Non-pigmented ciliary epithelial cell (primary cell): ENCODE measurements at regions not wholly inside any gene's neighbourhood (a gene's known extent, or its start where the extent isn't known, plus 50 kb on each side); places are given as distances from the start of the nearest gene placed in this dataset.

Experiments
- DNase-seq: peaks from one replicate; pipeline ENCODE4 v3.0.0-alpha.2; 2010; ENCODE audit warnings: low read depth

- no peak for DNase-seq
Measured at GRCh38 chr6:43982084-43982625, 145.1 kb downstream of the MRPL14 start.

GRCh38 chr6:43981363-43981990 is 145.8 kb downstream of the MRPL14 start:
- no peak for DNase-seq

- DNase-seq = no peak
Measured at GRCh38 chr6:43980004-43980795, 147.1 kb downstream of the MRPL14 start.

- DNase-seq = no peak
Measured at GRCh38 chr6:43979525-43979924, 147.7 kb downstream of the MRPL14 start.

GRCh38 chr6:43978473-43979346 is 148.5 kb downstream of the MRPL14 start:
- DNase-seq = no peak

GRCh38 chr6:43977404-43978111 is 149.7 kb downstream of the MRPL14 start:
- no peak for DNase-seq

GRCh38 chr6:43976706-43977403 is 150.4 kb downstream of the MRPL14 start:
- no peak for DNase-seq

GRCh38 chr6:43974643-43975230 is 152.5 kb downstream of the MRPL14 start:
- DNase-seq = no peak

- DNase-seq = no peak
Measured at GRCh38 chr6:43973357-43973756, 153.9 kb downstream of the MRPL14 start.

GRCh38 chr6:43972913-43973300 is 154.3 kb downstream of the MRPL14 start:
- DNase-seq = no peak

- no peak for DNase-seq
Measured at GRCh38 chr6:43972179-43972912, 154.9 kb downstream of the MRPL14 start.

- no peak for DNase-seq
Measured at GRCh38 chr6:43971776-43972126, 155.5 kb downstream of the MRPL14 start.

- no peak for DNase-seq
Measured at GRCh38 chr6:43970913-43971775, 156.1 kb downstream of the MRPL14 start.

GRCh38 chr6:43970068-43970912 is 157.0 kb downstream of the MRPL14 start:
- DNase-seq = no peak

- DNase-seq = no peak
Measured at GRCh38 chr6:43969158-43969981, 157.9 kb downstream of the MRPL14 start.

GRCh38 chr6:43968110-43968965 is 158.9 kb downstream of the MRPL14 start:
- DNase-seq = no peak
